Mammary epithelial cell (primary cell): ENCODE measurements at regions not wholly inside any gene's neighbourhood (a gene's known extent, or its start where the extent isn't known, plus 50 kb on each side); places are given as distances from the start of the nearest gene placed in this dataset.

Source experiments
- CTCF ChIP-seq, 2 donors: IDR thresholded peaks in 1 of 2; conservative IDR thresholded peaks in 1 of 2; 2 replicates each; pipeline ENCODE4 v1.5.1; 2011 to 2012; ENCODE audit warnings: inconsistent platforms in 2 of 2, low read length in 2 of 2, mild to moderate bottlenecking in 2 of 2, control low read depth in 1 of 2, low read depth in 1 of 2; ENCODE audit not compliant: insufficient read depth in 1 of 2; ENCODE audit errors: extremely low read depth in 1 of 2
- EZH2 ChIP-seq: IDR thresholded peaks from 2 replicates; pipeline ENCODE4 v1.6.1; 2012; ENCODE audit warnings: low read length, inconsistent platforms, borderline replicate concordance

DNA sequence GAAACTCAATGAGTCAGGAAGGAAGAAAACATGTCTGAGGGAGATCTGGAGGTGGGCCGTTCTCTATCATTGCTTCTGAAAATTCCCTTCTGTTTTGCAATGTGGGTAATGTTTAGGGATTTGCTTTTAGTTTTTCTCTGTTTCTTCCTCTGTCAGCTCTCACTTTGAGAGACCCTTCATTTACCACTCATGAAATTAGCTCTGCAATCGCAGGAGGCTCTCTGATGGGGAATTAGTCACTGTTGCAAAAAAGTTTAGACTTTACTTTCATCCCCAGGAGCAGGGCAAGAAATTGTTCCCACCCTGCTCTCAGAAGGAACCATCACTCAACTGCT is 80.0 kb upstream of the MAP4K3 start:
- TF ChIP-seq CTCF (conservative IDR thresholded peaks at IDR 0.05 in 1 of 2, IDR thresholded peaks at IDR 0.05 in 1 of 2; ENCODE audit: extremely low read depth in 1 of 2, insufficient read depth in 1 of 2, low read depth in 1 of 2, low read length in 2 of 2) = no peak
- no peak for TF ChIP-seq EZH2
